22Rv1 (cell line): ENCODE measurements at regions not wholly inside any gene's neighbourhood (a gene's known extent, or its start where the extent isn't known, plus 50 kb on each side); places are given as distances from the start of the nearest gene placed in this dataset.

ENCODE experiments used
- ZFX ChIP-seq: fragments of 450-650 bp; IDR thresholded peaks from 2 replicates; pipeline ENCODE4 v1.6.1; 2017; ENCODE audit warnings: antibody characterized with exemption, borderline replicate concordance
- TF ChIP-seq, protein P1 (sequence below): fragments of 450-650 bp; IDR thresholded peaks from 2 replicates; pipeline ENCODE4 v1.5.1; 2017; ENCODE audit warnings: mild to moderate bottlenecking

DNA sequence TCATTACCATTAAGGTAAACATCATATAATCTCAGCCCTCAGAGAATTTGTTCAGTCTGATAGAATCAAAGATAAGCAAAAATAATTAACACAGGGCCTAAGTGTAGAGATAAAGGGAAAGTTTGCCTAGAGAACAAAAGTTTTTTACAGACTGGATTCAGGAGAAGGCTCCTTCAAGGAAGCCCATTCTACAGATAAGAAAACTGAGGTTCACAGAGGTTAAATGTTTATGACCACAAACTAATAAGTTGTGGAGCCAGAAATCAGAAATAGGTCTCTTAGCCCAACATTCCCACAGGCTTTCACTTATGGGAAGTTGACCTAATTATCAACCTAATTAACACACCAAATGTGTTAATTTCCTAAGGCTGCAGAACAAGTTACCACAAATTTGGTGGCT, 110.7 kb downstream of the ZMAT3 start:
- TF ChIP-seq, protein P1, sequence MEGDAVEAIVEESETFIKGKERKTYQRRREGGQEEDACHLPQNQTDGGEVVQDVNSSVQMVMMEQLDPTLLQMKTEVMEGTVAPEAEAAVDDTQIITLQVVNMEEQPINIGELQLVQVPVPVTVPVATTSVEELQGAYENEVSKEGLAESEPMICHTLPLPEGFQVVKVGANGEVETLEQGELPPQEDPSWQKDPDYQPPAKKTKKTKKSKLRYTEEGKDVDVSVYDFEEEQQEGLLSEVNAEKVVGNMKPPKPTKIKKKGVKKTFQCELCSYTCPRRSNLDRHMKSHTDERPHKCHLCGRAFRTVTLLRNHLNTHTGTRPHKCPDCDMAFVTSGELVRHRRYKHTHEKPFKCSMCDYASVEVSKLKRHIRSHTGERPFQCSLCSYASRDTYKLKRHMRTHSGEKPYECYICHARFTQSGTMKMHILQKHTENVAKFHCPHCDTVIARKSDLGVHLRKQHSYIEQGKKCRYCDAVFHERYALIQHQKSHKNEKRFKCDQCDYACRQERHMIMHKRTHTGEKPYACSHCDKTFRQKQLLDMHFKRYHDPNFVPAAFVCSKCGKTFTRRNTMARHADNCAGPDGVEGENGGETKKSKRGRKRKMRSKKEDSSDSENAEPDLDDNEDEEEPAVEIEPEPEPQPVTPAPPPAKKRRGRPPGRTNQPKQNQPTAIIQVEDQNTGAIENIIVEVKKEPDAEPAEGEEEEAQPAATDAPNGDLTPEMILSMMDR, result no peak
- TF ChIP-seq ZFX, result no peak
